ENCODE measurements at regions not wholly inside any gene's neighbourhood (a gene's known extent, or its start where the extent isn't known, plus 50 kb on each side); places are given as distances from the start of the nearest gene placed in this dataset.

DNA sequence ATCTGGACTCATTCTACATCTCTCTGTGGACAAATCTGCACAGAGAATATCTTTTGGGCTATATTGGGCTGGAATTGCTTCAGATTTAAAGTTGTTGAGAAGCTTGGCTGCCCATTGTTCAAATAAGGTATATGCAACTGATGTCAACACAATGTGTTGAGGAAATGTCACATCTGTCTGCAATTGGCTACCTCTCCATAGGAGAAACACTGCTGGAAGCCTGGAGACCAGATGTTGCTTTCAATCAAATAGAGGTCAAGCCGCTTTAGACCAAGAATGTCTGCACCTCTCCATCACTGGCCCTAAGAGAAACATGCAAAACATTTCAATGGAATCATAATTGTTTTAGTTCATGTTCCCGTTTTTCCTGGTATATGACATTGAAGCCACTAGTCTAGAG lies 720.2 kb downstream of the SLC4A3 start:
- TF ChIP-seq HMGN3 (IDR thresholded peaks at IDR 0.05; ENCODE audit: borderline replicate concordance, extremely low read depth, insufficient read length, low read depth, low read length) (no peak), NONO (IDR thresholded peaks at IDR 0.05; ENCODE audit: low read depth in 2 of 2, low read length in 1 of 2) (no peak), RFX5 (IDR thresholded peaks at IDR 0.05; ENCODE audit: low read depth, low read length) (no peak), SIN3A (IDR thresholded peaks at IDR 0.05; ENCODE audit: borderline replicate concordance in 2 of 2, control insufficient read depth in 1 of 2, low read depth in 2 of 2, low read length in 2 of 2) (no peak), ZNF830 (CRISPR knock-in tag; IDR thresholded peaks at IDR 0.05) (no peak)
- TF ChIP-seq, protein P1, sequence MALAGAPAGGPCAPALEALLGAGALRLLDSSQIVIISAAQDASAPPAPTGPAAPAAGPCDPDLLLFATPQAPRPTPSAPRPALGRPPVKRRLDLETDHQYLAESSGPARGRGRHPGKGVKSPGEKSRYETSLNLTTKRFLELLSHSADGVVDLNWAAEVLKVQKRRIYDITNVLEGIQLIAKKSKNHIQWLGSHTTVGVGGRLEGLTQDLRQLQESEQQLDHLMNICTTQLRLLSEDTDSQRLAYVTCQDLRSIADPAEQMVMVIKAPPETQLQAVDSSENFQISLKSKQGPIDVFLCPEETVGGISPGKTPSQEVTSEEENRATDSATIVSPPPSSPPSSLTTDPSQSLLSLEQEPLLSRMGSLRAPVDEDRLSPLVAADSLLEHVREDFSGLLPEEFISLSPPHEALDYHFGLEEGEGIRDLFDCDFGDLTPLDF (CRISPR knock-in tag; IDR thresholded peaks at IDR 0.05): no peak
- TF ChIP-seq, protein P2, sequence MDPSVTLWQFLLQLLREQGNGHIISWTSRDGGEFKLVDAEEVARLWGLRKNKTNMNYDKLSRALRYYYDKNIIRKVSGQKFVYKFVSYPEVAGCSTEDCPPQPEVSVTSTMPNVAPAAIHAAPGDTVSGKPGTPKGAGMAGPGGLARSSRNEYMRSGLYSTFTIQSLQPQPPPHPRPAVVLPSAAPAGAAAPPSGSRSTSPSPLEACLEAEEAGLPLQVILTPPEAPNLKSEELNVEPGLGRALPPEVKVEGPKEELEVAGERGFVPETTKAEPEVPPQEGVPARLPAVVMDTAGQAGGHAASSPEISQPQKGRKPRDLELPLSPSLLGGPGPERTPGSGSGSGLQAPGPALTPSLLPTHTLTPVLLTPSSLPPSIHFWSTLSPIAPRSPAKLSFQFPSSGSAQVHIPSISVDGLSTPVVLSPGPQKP (CRISPR knock-in tag; IDR thresholded peaks at IDR 0.05): no peak

Data from K562 (cell line).